Suprapubic skin (tissue), 3 donors: ENCODE measurements at regions not wholly inside any gene's neighbourhood (a gene's known extent, or its start where the extent isn't known, plus 50 kb on each side); places are given as distances from the start of the nearest gene placed in this dataset.

Experiments
- POLR2A ChIP-seq, 2 donors: fragments of 450-650 bp; IDR thresholded peaks; one replicate each; pipeline ENCODE4 v1.6.1; 2017; ENCODE audit warnings: antibody characterized with exemption in 2 of 2, mild to moderate bottlenecking in 2 of 2, moderate library complexity in 2 of 2
- TF ChIP-seq, protein P1 (sequence below), 2 donors: fragments of 200-600 bp in 1 of 2; fragments of 450-650 bp in 1 of 2; sonication (generic) in 1 of 2; IDR thresholded peaks; one replicate each; pipeline ENCODE4 v1.5.1; 2016 to 2019; ENCODE audit warnings: antibody characterized with exemption in 2 of 2, mild to moderate bottlenecking in 1 of 2, moderate library complexity in 1 of 2

DNA sequence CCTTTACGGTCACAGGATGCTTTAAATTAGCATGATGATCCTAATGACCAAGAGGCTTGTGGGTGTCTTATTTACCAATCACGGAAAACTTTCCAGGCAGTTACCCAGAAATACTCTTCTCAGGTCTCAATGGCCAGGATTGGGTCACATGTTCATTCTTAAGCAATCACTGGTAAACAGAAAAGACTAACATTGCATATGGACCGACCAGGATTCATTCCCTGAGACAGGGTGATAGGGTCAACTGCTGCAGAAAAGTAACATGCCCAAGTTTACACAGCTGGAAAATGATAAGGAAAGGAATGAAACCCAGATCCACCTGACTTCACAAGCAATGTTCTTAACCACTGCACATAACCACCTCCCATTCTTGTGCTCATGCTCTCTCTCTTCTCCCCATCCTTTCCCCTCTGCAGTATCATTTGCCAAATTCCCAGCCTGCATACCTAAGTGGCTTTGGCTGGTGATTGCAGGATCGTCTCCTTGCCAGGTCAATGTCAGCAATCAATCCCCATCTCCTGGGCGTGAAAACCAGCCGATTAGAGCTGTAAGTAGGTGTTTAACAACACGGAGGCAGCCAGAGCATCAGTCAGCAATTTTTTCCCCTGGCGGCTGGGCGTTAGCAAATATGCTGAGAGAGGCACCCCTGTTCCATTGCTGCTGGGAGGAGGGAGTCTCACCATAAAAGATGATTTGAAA is 219.4 kb downstream of the NMUR2 start:
- TF ChIP-seq, protein P1, sequence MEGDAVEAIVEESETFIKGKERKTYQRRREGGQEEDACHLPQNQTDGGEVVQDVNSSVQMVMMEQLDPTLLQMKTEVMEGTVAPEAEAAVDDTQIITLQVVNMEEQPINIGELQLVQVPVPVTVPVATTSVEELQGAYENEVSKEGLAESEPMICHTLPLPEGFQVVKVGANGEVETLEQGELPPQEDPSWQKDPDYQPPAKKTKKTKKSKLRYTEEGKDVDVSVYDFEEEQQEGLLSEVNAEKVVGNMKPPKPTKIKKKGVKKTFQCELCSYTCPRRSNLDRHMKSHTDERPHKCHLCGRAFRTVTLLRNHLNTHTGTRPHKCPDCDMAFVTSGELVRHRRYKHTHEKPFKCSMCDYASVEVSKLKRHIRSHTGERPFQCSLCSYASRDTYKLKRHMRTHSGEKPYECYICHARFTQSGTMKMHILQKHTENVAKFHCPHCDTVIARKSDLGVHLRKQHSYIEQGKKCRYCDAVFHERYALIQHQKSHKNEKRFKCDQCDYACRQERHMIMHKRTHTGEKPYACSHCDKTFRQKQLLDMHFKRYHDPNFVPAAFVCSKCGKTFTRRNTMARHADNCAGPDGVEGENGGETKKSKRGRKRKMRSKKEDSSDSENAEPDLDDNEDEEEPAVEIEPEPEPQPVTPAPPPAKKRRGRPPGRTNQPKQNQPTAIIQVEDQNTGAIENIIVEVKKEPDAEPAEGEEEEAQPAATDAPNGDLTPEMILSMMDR (IDR thresholded peaks at IDR 0.05) = no peak
- no peak for TF ChIP-seq POLR2A (IDR thresholded peaks at IDR 0.05)
